ENCODE measurements at regions not wholly inside any gene's neighbourhood (a gene's known extent, or its start where the extent isn't known, plus 50 kb on each side); places are given as distances from the start of the nearest gene placed in this dataset.

DNA sequence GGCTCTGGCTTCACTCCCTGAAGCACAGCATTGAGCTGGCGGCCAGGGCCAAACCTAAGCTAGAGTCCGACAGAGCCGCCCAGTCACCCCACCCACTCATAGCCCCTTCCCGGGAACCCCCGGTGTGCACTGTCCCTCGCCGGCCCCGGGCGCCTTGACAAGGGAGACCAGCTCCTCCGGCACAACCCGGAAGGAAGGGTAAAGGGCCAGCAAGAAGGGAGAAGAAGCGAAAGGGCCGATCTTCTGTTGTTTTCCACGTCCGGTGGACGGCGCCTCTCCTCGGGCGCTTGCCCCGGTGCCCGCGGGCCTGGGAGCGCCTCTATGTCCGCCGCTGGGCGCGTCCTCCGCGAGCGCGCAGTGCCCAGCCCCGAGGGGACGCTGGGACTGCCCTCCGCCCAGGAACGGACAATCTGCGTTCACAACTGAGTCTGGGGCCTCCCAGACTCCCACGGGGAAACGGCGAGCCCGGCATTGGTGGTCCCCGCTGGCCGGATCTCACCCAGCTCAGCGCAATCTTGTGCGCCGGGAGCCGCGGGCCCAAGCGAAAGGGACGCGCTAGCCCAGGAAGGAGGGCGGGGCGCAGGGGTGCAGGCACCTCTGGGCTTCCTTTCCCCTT is 172.5 kb upstream of the MIR17HG start:
- no peak for DNase-seq

- no peak for DNase-seq
Observed at GRCh38 chr13:91178099-91178498, 169.4 kb upstream of the MIR17HG start.

- no peak for DNase-seq
Observed at GRCh38 chr13:91181892-91182291, 165.6 kb upstream of the MIR17HG start.

DNA sequence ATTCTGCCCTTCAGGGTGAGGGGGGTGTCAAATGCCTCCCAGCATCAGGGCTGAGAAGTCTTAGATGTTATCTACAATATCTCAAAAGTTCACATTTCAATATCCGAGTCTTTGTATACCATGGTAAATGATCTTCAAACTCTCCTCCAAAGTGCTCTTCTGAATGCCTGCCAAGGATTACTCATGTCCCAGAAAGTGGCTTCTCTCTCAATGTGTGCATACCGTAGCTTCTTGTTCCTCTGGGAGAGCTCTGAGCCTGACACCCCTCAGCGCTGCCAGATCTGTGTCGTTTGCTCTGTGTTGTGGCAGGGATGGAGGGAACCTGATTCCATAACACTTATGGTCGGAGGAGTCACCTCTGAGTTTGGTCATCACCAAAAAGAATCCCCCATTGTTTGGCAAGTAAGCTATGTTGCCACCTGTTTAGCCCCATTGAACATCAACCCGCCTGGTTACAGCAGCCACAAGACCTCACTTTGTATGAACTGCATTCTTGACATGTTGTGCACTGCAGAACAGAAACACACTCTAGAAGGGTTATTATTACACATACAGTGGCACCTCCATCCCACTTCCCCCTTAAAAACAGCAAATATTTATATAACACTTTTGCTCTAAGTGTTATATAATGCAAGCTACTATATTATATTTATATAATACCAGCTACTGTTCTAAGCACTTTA is 163.1 kb upstream of the MIR17HG start:
- DNase-seq, result no peak

DNA sequence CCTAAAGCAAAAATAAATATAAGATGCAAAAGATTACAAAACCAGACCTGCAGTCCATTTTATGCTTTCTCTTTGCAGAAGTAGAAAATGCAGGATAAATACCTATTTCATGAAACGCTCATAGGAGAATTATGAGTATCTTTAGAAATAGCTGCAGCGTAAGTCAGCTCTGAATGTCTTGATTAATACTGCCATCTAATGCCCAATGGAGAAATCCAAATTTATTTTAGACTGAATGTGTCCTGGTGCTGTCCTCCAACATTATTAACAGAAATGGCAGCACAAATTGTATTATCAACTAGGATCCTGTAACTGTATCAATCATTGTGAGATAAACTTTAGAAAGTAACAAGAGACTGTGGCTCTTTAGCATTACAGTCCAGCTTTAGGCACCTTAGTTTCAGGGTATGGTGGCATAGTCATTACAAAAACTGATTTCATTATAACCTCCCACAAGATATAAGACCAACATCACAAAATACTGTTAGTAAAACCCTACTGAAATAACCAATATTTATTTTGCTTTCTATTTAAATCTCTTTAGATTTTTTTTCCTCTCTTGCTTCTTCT is 162.1 kb upstream of the MIR17HG start:
- no peak for DNase-seq

GRCh38 chr13:91187522-91187921 is 160.0 kb upstream of the MIR17HG start:
- no peak for DNase-seq

GRCh38 chr13:91189506-91189905 is 158.0 kb upstream of the MIR17HG start:
- no peak for DNase-seq

DNA sequence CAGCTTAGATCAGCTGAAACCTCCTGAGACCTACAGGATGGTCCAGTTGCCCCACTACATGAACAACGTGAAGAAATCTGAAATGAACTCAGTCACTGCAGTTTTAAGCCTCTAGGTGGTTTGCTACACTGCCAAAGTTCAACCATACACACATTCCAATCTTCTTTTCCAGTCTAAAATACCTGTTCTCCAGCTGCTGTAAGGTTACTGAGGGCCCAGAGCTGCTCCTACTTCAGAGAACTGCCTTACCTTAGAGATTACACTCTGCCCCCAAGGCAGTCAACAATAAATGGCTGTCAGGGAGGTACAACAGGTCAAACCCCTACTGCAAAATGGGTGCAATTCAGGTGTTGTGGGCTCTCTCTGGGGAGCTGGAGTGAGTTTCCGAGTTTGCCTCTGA is 154.1 kb upstream of the MIR17HG start:
- DNase-seq, result no peak

DNA sequence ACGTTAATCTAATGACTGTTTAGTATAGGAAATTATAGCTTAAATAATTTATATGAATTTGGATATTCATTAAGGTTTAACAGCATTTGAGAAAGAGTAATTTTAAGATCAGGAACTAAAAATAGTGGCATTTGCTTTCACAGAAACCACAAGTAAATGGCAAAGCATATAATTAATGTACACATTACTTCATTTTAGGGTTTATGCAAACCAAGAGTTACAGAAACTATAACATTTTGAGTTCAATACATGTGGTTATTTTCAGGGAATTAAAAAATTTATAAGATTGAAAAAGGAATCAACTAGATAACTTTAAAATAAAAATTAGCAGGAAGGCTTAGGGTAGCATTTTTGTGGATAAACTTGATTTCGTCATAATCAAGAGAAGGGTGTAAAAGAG is 151.7 kb upstream of the MIR17HG start:
- no peak for DNase-seq

- DNase-seq, result no peak
Observed at GRCh38 chr13:91196958-91197357, 150.5 kb upstream of the MIR17HG start.

- no peak for DNase-seq
Observed at GRCh38 chr13:91199866-91200265, 147.6 kb upstream of the MIR17HG start.

- no peak for DNase-seq
Observed at GRCh38 chr13:91200486-91200885, 147.0 kb upstream of the MIR17HG start.

- DNase-seq, result no peak
Observed at GRCh38 chr13:91203430-91203829, 144.1 kb upstream of the MIR17HG start.

- DNase-seq, result no peak
Observed at GRCh38 chr13:91207261-91207660, 140.2 kb upstream of the MIR17HG start.

DNA sequence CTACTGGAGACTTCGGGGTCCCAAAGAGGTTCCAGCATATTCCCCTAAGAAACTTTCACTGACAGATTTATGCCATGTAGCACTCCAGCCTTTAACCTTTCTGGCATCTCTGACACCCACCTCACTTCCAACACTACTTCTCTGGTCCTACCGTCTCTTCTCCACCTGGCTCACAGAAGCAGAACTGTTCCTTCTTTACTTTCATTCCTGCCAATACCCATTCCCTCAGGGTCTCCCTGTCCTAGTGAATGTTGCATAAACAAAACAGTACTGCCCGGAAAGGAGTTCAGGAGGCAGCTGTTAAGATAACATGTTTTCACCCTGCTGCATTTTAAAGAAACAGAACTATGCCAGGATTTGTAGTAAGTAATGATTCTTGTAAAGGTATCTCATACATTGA is 136.0 kb upstream of the MIR17HG start:
- no peak for DNase-seq

- no peak for DNase-seq
Observed at GRCh38 chr13:91212231-91212630, 135.3 kb upstream of the MIR17HG start.

- no peak for DNase-seq
Observed at GRCh38 chr13:91214031-91214430, 133.5 kb upstream of the MIR17HG start.

DNA sequence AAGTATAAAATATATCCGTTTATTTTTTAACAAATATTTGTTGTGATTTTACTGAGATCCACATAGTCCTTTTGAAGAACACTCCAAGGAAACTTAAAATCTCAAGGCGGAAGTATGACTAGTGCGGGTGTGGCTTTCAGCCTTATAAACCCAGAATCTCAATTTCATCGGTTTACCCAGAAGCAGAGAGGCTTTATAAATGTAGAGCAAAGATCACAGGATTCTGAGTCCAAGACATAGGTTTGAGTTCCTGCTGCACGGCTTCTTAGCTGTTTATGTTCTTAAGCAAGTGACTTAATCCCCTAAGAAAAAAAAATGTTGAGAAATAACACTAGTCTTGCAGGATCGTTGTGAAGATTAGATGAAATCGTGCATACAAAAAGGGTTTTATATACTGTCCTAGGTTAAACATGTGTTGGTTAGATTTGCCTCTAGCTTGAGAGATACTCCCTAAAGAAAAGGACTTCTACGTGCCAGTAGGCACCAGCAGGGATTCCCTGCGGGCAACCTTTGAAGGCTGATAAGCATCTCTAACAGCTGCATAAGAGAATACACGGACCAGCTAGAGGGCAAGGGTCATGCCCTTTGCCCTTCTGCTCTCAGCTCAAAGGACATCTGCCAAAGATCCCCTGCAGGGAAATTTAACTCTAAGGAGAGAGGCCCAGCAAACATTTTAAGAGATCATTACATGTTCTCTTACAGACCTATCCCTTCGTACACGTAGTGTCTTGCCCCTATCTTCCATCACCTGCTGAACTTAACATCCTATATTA is 130.4 kb upstream of the MIR17HG start:
- DNase-seq, result no peak

- no peak for DNase-seq
Observed at GRCh38 chr13:91219201-91219600, 128.3 kb upstream of the MIR17HG start.

DNA sequence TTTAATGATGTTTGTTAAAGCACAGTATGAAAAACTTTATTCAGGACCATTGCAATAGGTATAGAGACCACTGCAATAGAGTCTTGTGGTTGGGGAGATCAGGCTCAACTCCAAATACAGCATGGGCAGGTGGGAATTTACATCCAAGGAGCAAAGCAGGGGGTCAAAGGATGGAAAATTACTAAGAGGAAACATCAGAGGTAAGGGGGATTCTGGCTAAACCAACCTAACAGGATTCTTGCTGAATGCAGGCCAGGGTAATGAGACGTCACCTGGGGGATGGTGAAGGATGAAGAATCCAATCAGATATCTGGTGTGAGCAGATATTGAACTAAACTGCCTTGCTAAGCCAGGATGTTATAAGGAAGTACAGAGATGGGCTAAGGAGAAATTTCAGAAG is 126.6 kb upstream of the MIR17HG start:
- DNase-seq, result no peak

- DNase-seq, result no peak
Observed at GRCh38 chr13:91228108-91228507, 119.4 kb upstream of the MIR17HG start.

GRCh38 chr13:91228940-91229339 is 118.5 kb upstream of the MIR17HG start:
- no peak for DNase-seq

- DNase-seq, result no peak
Observed at GRCh38 chr13:91232716-91233115, 114.8 kb upstream of the MIR17HG start.

- DNase-seq, result no peak
Observed at GRCh38 chr13:91233291-91233690, 114.2 kb upstream of the MIR17HG start.

Measured in right forelimb (tissue), 1 donor.